ENCODE measurements at regions not wholly inside any gene's neighbourhood (a gene's known extent, or its start where the extent isn't known, plus 50 kb on each side); places are given as distances from the start of the nearest gene placed in this dataset.

GRCh38 chr2:120620025-120620793, 115.5 kb upstream of the GLI2 start:
- H4K20me1 ChIP-seq (ENCODE audit: control insufficient read depth, insufficient read depth): no peaks in the 10 kb centered on the region
- RAD21 ChIA-PET (ENCODE audit: unreplicated experiment): no interaction called here
- H3K4me3 ChIP-seq: no peak overlapping the region
- no peak overlapping the region for H2AFZ ChIP-seq (ENCODE audit: control insufficient read depth, low read depth, low read length)
- no peaks in the 10 kb centered on the region; a peak in 1 of 4 replicates for H3K27me3 ChIP-seq (replicated peaks in 1 of 2; ENCODE audit: control insufficient read depth in 2 of 2, insufficient read depth in 2 of 2, low read length in 1 of 2)
- TF ChIP-seq SUZ12 (IDR thresholded peaks at IDR 0.05; ENCODE audit: unreplicated experiment): no peak
- TF ChIP-seq BHLHE40 (IDR thresholded peaks at IDR 0.05; ENCODE audit: borderline replicate concordance in 1 of 2, low read depth in 2 of 2, low read length in 1 of 2): no peak
- TF ChIP-seq TCF12 (IDR thresholded peaks at IDR 0.05; ENCODE audit: low read depth, low read length): no peak
- no peak for TF ChIP-seq LARP7 (IDR thresholded peaks at IDR 0.05)
- TF ChIP-seq CREM (IDR thresholded peaks at IDR 0.05; ENCODE audit: low read depth): no peak
- no peak for TF ChIP-seq IRF5 (IDR thresholded peaks at IDR 0.05; ENCODE audit: borderline replicate concordance)
- no peak for TF ChIP-seq TCF7 (IDR thresholded peaks at IDR 0.05; ENCODE audit: borderline replicate concordance)
- no peak for TF ChIP-seq ZNF274 (IDR thresholded peaks at IDR 0.05; ENCODE audit: insufficient read depth, insufficient read length)
- TF ChIP-seq ATF7 (IDR thresholded peaks at IDR 0.05; ENCODE audit: low read depth): no peak
- no peak for TF ChIP-seq BMI1 (IDR thresholded peaks at IDR 0.05; ENCODE audit: borderline replicate concordance)
- no peak for TF ChIP-seq NRF1 (conservative IDR thresholded peaks at IDR 0.05; ENCODE audit: low read depth, low read length)
- TF ChIP-seq STAT1 (conservative IDR thresholded peaks at IDR 0.05): no peak
- TF ChIP-seq ZNF207 (IDR thresholded peaks at IDR 0.05; ENCODE audit: borderline replicate concordance): no peak
- no peak for TF ChIP-seq ZBTB33 (IDR thresholded peaks at IDR 0.05)
- TF ChIP-seq EED (IDR thresholded peaks at IDR 0.05; ENCODE audit: low read depth): no peak
- DNase-seq (ENCODE audit: low read depth, low spot score) (no peak), FAIRE-seq (no peak), ATAC-seq (no peak)
- SMC1A ChIA-PET (ENCODE audit: uncharacterized antibody, unreplicated experiment): no interaction called here
- POLR2A ChIA-PET: no interaction called here
- no TSS peak for BruUV-seq (replicated peaks)
- H3K36me3 ChIP-seq (ENCODE audit: control insufficient read depth in 2 of 2, insufficient read depth in 2 of 2, low read length in 1 of 2): no peaks in the 10 kb centered on the region
- H3K27ac ChIP-seq (ENCODE audit: control insufficient read depth, insufficient read depth): no peak overlapping the region
- 12% methylated on average over 4 of the region's 4 CpGs for WGBS (ENCODE audit: insufficient coverage, insufficient replicate concordance, low lambda C conversion rate, missing lambda C conversion rate)
- CTCF ChIA-PET: no interaction called here
- no peaks in the 10 kb centered on the region; the same call in 2 of the 3 replicates for H3K9me3 ChIP-seq (replicated peaks; ENCODE audit: control insufficient read depth, insufficient read depth, low read length)
- no peaks in the 10 kb centered on the region for H3K79me2 ChIP-seq (ENCODE audit: control insufficient read depth, insufficient read depth, low read length)
- intact Hi-C loops (cut with micrococcal nuclease; ENCODE audit: unreplicated experiment) (no loop called here), in situ Hi-C loops (cut with MboI) (no loop called here)
- no peak overlapping the region for H3K9ac ChIP-seq (ENCODE audit: control insufficient read depth, insufficient read depth, low read length)
- no peaks in the 10 kb centered on the region for H3K4me1 ChIP-seq (ENCODE audit: control insufficient read depth, insufficient read depth, low read length)
- H3K4me2 ChIP-seq (ENCODE audit: control insufficient read depth, insufficient read depth): no peak overlapping the region

All from GM12878 (cell line).